CD4-positive, alpha-beta T cell treated with Interleukin-4 for 1 hour (primary cell): ENCODE measurements at regions not wholly inside any gene's neighbourhood (a gene's known extent, or its start where the extent isn't known, plus 50 kb on each side); places are given as distances from the start of the nearest gene placed in this dataset.

Source experiments
- DNase-seq, 2 donors: peaks; one replicate each; pipeline ENCODE4 v3.0.0-alpha.2; 2020 to 2022

- no peak for DNase-seq
Observed at GRCh38 chr2:215711471-215712034, 275.7 kb upstream of the FN1 start.

- no peak for DNase-seq
Observed at GRCh38 chr2:215707608-215708007, 271.7 kb upstream of the FN1 start.

GRCh38 chr2:215705771-215706361, 270.0 kb upstream of the FN1 start:
- no peak for DNase-seq

- no peak for DNase-seq
Observed at GRCh38 chr2:215705281-215705680, 269.4 kb upstream of the FN1 start.

- DNase-seq = no peak
Observed at GRCh38 chr2:215702116-215702902, 266.4 kb upstream of the FN1 start.

GRCh38 chr2:215699700-215700538, 264.1 kb upstream of the FN1 start:
- DNase-seq = no peak

GRCh38 chr2:215699018-215699417, 263.1 kb upstream of the FN1 start:
- DNase-seq = no peak

- no peak for DNase-seq
Observed at GRCh38 chr2:215698566-215698965, 262.7 kb upstream of the FN1 start.

GRCh38 chr2:215697496-215697895, 261.6 kb upstream of the FN1 start:
- DNase-seq = no peak

GRCh38 chr2:215697003-215697402, 261.1 kb upstream of the FN1 start:
- no peak for DNase-seq

- DNase-seq = no peak
Observed at GRCh38 chr2:215695861-215696260, 260.0 kb upstream of the FN1 start.

- DNase-seq = no peak
Observed at GRCh38 chr2:215693999-215694580, 258.2 kb upstream of the FN1 start.

GRCh38 chr2:215693193-215693998, 257.5 kb upstream of the FN1 start:
- DNase-seq = no peak

- DNase-seq = no peak
Observed at GRCh38 chr2:215692387-215693079, 256.7 kb upstream of the FN1 start.

GRCh38 chr2:215691346-215691745, 255.5 kb upstream of the FN1 start:
- no peak for DNase-seq

GRCh38 chr2:215687149-215688031, 251.5 kb upstream of the FN1 start:
- no peak for DNase-seq

GRCh38 chr2:215685238-215685990, 249.5 kb upstream of the FN1 start:
- no peak for DNase-seq

GRCh38 chr2:215684448-215685237, 248.8 kb upstream of the FN1 start:
- no peak for DNase-seq

- DNase-seq = no peak
Observed at GRCh38 chr2:215683295-215683694, 247.4 kb upstream of the FN1 start.
